Panc1 (cell line): ENCODE measurements at regions not wholly inside any gene's neighbourhood (a gene's known extent, or its start where the extent isn't known, plus 50 kb on each side); places are given as distances from the start of the nearest gene placed in this dataset.

Source experiments
- ATAC-seq: fragments of 200-7000 bp; cut with Tn5 transposase; 2 replicates; pipeline ENCODE4 v1.9.1; 2020; ENCODE audit warnings: mild to moderate bottlenecking, moderate library complexity
- BruUV-seq: library from RNA; stranded (reverse); fragments of 400-500 nt; replicated peaks from 2 replicates; lab custom pipeline; 2021; lab: Mats Ljungman, UMichigan
- CTCF ChIA-PET: fragments of 300-600 bp; sonication (Branson Sonifier 250); formaldehyde crosslinking; loops from one replicate; lab custom pipeline; 2022; ENCODE audit warnings: antibody characterized with exemption; lab: Charles Lee
- POLR2A ChIA-PET: fragments of 300-600 bp; sonication (Branson Sonifier 250); formaldehyde crosslinking; loops from one replicate; lab custom pipeline; 2022; ENCODE audit warnings: antibody characterized with exemption; lab: Charles Lee
- DNase-seq: peaks from one replicate; pipeline ENCODE4 v3.0.0-alpha.2; 2010; ENCODE audit warnings: low read depth, low spot score
- H3K27ac ChIP-seq: 2 replicates; pipeline ENCODE4 v1.5.1; 2011; ENCODE audit warnings: mild to moderate bottlenecking, low read length, inconsistent platforms
- H3K27me3 ChIP-seq: fragments of 200-500 bp; sonication (Bioruptor generic); 2 replicates; pipeline ENCODE4 v1.6.0; 2014; ENCODE audit warnings: low read length, inconsistent platforms; ENCODE audit not compliant: control insufficient read depth, insufficient read depth
- H3K36me3 ChIP-seq: fragments of 200-500 bp; sonication (Bioruptor generic); 2 replicates; pipeline ENCODE4 v1.5.1; 2014; ENCODE audit warnings: inconsistent platforms, mild to moderate bottlenecking, low read length, moderate library complexity; ENCODE audit not compliant: control insufficient read depth, insufficient read depth
- H3K4me1 ChIP-seq: 2 replicates; pipeline ENCODE4 v1.5.1; 2011; ENCODE audit warnings: inconsistent platforms, mild to moderate bottlenecking, low read length, moderate library complexity; ENCODE audit not compliant: control insufficient read depth, insufficient read depth
- H3K4me3 ChIP-seq, 2 experiments: 2 replicates each; pipeline ENCODE4 v1.5.1; 2011 to 2012; ENCODE audit warnings: low read depth in 2 of 2, low read length in 2 of 2, mild to moderate bottlenecking in 2 of 2, inconsistent platforms in 1 of 2, moderate library complexity in 1 of 2
- H3K9me3 ChIP-seq: fragments of 200-500 bp; sonication (Bioruptor generic); 2 replicates; pipeline ENCODE4 v1.5.1; 2014; ENCODE audit warnings: low read depth, mild to moderate bottlenecking, inconsistent platforms, low read length, moderate library complexity; ENCODE audit not compliant: control insufficient read depth, insufficient read depth
- CTCF ChIP-seq: fragments of 450-650 bp; IDR thresholded peaks from 2 replicates; pipeline ENCODE4 v1.5.1; 2017; ENCODE audit warnings: mild to moderate bottlenecking
- POLR2AphosphoS5 ChIP-seq: IDR thresholded peaks from 2 replicates; pipeline ENCODE4 v1.6.1; 2012; ENCODE audit warnings: mild to moderate bottlenecking, low read depth, low read length, moderate library complexity
- REST ChIP-seq, 2 experiments: IDR thresholded peaks; 2 replicates each; pipeline ENCODE4 v1.6.1; 2011 to 2012; ENCODE audit warnings: low read depth in 2 of 2, control low read depth in 1 of 2, low read length in 1 of 2, mild to moderate bottlenecking in 1 of 2, moderate library complexity in 1 of 2; ENCODE audit not compliant: insufficient read depth in 1 of 2
- SIN3A ChIP-seq: IDR thresholded peaks from 2 replicates; pipeline ENCODE4 v1.6.1; 2012; ENCODE audit warnings: low read depth, mild to moderate bottlenecking, low read length, moderate library complexity, borderline replicate concordance; ENCODE audit not compliant: insufficient read depth
- TCF7L2 ChIP-seq: IDR thresholded peaks from 2 replicates; pipeline ENCODE4 v1.6.1; 2011; ENCODE audit warnings: mild to moderate bottlenecking, low read depth, low read length, inconsistent platforms
- in situ Hi-C: cut with HindIII; loops from 2 replicates; pipeline ENCODE4 v1.10.0; 2016; ENCODE audit warnings: low sequenced_read_pairs, low pct_unique_long_range_greater_than_20kb
- intact Hi-C: fragments of 100-400 bp; cut with micrococcal nuclease; formaldehyde crosslinking; loops from one replicate; pipeline ENCODE4 v1.10.0; 2022; ENCODE audit not compliant: unreplicated experiment

GRCh38 chr20:58567437-58567836 lies 52.2 kb upstream of the APCDD1L start:
- intact Hi-C loops, result no loop called here
- CTCF ChIA-PET, result no interaction called here
- ATAC-seq, result no peak
- H3K36me3 ChIP-seq, result no peaks in the 10 kb centered on the region
- 0 out of 2 replicates have a peak, but pooled peaks cover 11% of the 10 kb centered on the region for H3K4me1 ChIP-seq
- no peaks in the 10 kb centered on the region for H3K9me3 ChIP-seq
- in situ Hi-C loops, result no loop called here
- BruUV-seq, result no TSS peak
- TF ChIP-seq REST (IDR thresholded peaks at IDR 0.05; ENCODE audit: insufficient read depth in 1 of 2, low read depth in 2 of 2, low read length in 1 of 2) (no peak), POLR2AphosphoS5 (no peak), TCF7L2 (no peak), CTCF (no peak), SIN3A (no peak)
- no peaks in the 10 kb centered on the region for H3K27me3 ChIP-seq
- POLR2A ChIA-PET, result no interaction called here
- no peak overlapping the region for H3K27ac ChIP-seq
- DNase-seq, result no peak
- H3K4me3 ChIP-seq, result no peak overlapping the region

- ChIA-PET CTCF (no interaction called here), POLR2A (no interaction called here)
- in situ Hi-C loops, result no loop called here
- Histone ChIP-seq H3K36me3 (no peaks in the 10 kb centered on the region), H3K27me3 (no peaks in the 10 kb centered on the region), H3K4me3 (no peak overlapping the region), H3K27ac (no peak overlapping the region), H3K4me1 (0 out of 2 replicates have a peak, but pooled peaks cover 7% of the 10 kb centered on the region), H3K9me3 (no peaks in the 10 kb centered on the region)
- intact Hi-C loops, result no loop called here
- no peak for DNase-seq
- no peak for TF ChIP-seq CTCF
- TF ChIP-seq REST (IDR thresholded peaks at IDR 0.05; ENCODE audit: insufficient read depth in 1 of 2, low read depth in 2 of 2, low read length in 1 of 2), result no peak
- no peak for TF ChIP-seq TCF7L2
- no peak for TF ChIP-seq POLR2AphosphoS5
- TF ChIP-seq SIN3A, result no peak
- ATAC-seq, result no peak
- BruUV-seq, result no TSS peak
Observed at GRCh38 chr20:58566981-58567380, 51.8 kb upstream of the APCDD1L start.
